Activated naive CD8-positive, alpha-beta T cell treated with anti-CD3 and anti-CD28 coated beads for 36 hours (primary cell): ENCODE measurements at regions not wholly inside any gene's neighbourhood (a gene's known extent, or its start where the extent isn't known, plus 50 kb on each side); places are given as distances from the start of the nearest gene placed in this dataset.

ENCODE experiments used
- DNase-seq: peaks from one replicate; pipeline ENCODE4 v3.0.0; 2021
- H3K27ac Mint-ChIP-seq: one replicate; pipeline ENCODE4 v1.8.0; 2022; ENCODE audit warnings: mild to moderate bottlenecking, moderate library complexity, mixed read lengths
- H3K27me3 Mint-ChIP-seq: one replicate; pipeline ENCODE4 v1.8.0; 2022; ENCODE audit warnings: mild to moderate bottlenecking, mixed read lengths
- H3K36me3 Mint-ChIP-seq: one replicate; pipeline ENCODE4 v1.8.0; 2021; ENCODE audit warnings: mild to moderate bottlenecking, mixed read lengths
- H3K4me1 Mint-ChIP-seq: one replicate; pipeline ENCODE4 v1.8.0; 2021; ENCODE audit warnings: mixed read lengths
- H3K4me3 Mint-ChIP-seq: one replicate; pipeline ENCODE4 v1.8.0; 2022; ENCODE audit warnings: mild to moderate bottlenecking, moderate library complexity, mixed read lengths
- H3K9me3 Mint-ChIP-seq: one replicate; pipeline ENCODE4 v1.8.0; 2022; ENCODE audit warnings: mixed read lengths

- Mint-ChIP-seq H3K27me3 (no peaks in the 10 kb centered on the region), H3K4me1 (no peaks in the 10 kb centered on the region), H3K36me3 (no peaks in the 10 kb centered on the region), H3K4me3 (no peak overlapping the region), H3K9me3 (no peaks in the 10 kb centered on the region), H3K27ac (no peak overlapping the region)
- no peak for DNase-seq
These were observed 314.3 kb downstream of the EPHA7 start for GRCh38 chr6:93105017-93105416.

DNA sequence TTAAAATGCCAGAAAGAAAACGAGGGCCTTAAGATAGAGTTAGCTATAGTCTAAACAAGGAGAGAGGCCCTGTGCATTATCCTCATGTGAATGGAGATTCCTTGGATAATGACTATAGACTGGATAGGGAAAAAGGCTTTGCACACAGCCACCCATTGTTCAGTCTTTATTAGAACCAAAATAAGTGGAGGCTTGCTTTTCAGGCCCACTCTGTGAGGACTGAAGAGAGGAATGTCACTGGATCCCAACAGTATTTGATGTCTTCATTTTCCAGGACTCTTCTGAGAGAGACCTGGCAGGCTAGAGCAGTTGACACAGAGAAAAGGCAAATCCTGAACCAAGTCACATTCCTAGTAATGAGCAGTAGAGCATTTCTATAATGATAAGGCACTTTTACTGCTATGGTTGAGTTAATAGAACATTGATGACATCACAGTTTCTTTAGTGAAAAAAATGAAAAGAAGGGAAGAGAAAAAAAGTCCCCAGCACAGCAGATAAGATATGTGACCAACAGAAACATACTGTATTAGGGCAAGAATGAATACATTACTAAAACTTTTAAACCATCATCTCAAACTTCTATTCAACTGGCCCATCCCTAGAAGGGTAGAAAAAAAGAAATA lies 315.1 kb downstream of the EPHA7 start:
- Mint-ChIP-seq H3K4me1 (no peaks in the 10 kb centered on the region), H3K27ac (no peak overlapping the region), H3K4me3 (no peak overlapping the region), H3K9me3 (no peaks in the 10 kb centered on the region), H3K27me3 (no peaks in the 10 kb centered on the region), H3K36me3 (no peaks in the 10 kb centered on the region)
- no peak for DNase-seq

DNA sequence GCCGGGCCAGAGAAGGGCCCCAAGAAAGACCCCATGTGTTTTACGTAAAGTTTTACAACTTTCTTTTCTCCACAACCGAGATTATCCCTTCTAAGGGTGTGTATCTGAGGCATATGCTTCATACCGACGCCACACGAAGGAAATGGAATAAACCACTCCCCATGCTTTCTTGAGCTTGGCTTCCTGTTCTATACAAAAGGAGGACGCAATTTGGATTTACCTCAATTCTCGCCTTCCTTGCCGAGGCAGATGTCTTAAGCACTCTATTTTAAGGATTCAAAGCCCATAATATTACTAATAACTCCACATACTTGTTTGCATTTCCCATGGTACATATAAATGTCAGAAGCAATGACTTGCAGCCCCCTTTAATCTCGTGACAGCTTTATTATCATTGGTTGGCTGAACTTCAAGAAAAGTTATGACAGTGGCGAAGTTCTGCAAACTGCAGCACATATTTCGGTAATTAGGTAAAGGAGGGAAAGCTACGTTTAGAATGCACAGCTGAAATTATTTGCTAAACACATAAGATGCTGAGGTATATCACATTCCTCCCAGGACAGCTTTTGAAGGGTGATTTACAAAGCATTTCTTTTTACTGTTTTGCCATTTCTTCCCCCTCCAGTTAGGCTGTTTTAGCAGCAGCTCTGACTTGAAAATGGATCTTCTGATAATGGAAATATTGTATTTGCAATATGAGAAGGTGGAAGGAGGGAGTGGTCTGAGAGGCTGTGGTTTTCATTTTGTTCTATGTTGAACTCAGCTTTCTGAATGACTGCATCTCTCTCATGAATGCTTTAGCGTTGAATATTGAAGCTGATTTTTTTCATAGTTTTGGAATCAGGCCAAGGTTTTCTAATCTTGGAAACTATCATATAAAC lies 330.5 kb downstream of the EPHA7 start:
- H3K27ac Mint-ChIP-seq: no peak overlapping the region
- H3K9me3 Mint-ChIP-seq: no peaks in the 10 kb centered on the region
- no peak overlapping the region for H3K4me3 Mint-ChIP-seq
- no peaks in the 10 kb centered on the region for H3K36me3 Mint-ChIP-seq
- DNase-seq: no peak
- no peaks in the 10 kb centered on the region for H3K4me1 Mint-ChIP-seq
- no peaks in the 10 kb centered on the region for H3K27me3 Mint-ChIP-seq

DNA sequence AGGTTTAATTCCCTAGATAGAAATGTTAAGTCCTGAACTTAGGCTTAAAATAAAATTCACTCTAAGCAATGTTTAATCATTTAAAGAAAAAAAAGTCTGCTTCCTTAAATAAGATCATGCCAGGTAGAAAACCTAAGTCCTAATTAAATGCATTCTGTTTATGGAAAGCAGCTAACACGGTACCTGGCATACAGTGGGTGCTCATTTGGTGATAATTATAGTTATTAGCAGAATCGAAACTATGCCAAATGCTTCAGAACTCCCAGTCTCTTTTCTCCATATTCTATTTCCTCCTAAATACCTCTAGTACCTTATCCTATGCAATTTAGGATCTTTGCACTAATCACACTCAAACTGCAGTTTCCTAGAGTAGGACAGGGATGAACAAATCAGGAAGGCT lies 331.8 kb downstream of the EPHA7 start:
- Mint-ChIP-seq H3K36me3 (no peaks in the 10 kb centered on the region), H3K27me3 (no peaks in the 10 kb centered on the region), H3K27ac (no peak overlapping the region), H3K9me3 (no peaks in the 10 kb centered on the region), H3K4me3 (no peak overlapping the region), H3K4me1 (no peaks in the 10 kb centered on the region)
- DNase-seq: no peak

DNA sequence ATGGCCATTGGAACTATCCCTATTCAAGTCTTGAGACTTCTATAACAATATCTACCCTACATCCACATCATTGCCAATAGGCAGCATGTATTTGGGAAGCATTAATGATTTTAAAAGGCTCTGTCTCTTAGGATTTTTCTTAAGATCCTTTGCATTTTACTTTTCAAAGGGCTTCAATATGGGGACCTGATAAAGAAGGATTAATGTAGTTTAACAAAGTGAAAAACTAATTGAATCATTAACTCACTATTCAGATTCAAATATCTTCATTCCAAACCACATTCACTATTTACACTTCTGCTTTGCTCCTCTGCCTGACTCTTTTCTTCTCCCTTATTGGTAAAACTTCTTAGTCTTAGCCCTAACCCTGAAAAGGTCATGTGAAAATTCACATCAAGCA lies 333.0 kb downstream of the EPHA7 start:
- Mint-ChIP-seq H3K9me3 (no peaks in the 10 kb centered on the region), H3K27me3 (no peaks in the 10 kb centered on the region), H3K36me3 (no peaks in the 10 kb centered on the region), H3K27ac (no peak overlapping the region), H3K4me1 (no peaks in the 10 kb centered on the region), H3K4me3 (no peak overlapping the region)
- DNase-seq: no peak

GRCh38 chr6:93083337-93084230 lies 335.8 kb downstream of the EPHA7 start:
- Mint-ChIP-seq H3K9me3 (no peaks in the 10 kb centered on the region), H3K4me1 (no peaks in the 10 kb centered on the region), H3K36me3 (no peaks in the 10 kb centered on the region), H3K27ac (no peak overlapping the region), H3K27me3 (no peaks in the 10 kb centered on the region), H3K4me3 (no peak overlapping the region)
- DNase-seq: no peak

DNA sequence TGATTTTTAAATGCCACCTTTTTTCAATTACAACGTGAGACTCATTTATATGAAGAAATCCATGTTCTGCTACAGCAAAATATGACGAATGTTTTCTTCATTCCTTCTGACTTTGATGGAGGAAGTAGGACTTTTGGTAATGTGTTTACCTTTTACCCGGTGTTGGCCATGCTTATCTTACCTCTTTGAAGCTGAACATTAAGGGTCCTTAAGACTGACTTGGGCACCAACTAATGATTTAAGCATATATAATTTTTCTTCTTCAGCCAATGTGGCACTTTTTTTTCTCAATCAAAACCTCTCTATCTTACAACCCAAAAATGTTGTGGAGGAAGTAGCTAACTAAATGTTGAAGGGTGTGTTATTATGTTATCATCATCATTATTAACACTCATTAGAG lies 337.5 kb downstream of the EPHA7 start:
- Mint-ChIP-seq H3K9me3 (no peaks in the 10 kb centered on the region), H3K27me3 (no peaks in the 10 kb centered on the region), H3K27ac (no peak overlapping the region), H3K36me3 (no peaks in the 10 kb centered on the region), H3K4me3 (no peak overlapping the region), H3K4me1 (no peaks in the 10 kb centered on the region)
- DNase-seq: no peak

DNA sequence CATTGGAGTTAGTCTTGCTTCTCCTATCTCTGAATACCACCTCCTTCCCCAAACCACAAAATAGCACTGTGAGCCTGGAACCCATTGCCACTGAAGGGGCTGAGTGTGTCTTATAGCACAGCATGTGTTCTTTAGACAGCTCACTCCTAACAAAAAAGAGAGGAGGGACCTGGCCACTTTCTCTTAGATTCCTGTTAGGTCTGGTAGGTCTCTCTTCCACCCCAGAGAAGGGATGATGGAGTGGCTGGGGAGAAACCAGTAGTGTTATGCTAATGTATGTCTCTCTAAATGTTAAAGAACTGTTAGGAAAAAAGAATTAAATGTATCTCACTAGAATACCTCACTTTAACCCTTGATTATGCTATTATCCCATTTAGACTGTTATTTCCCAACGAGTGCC lies 340.3 kb downstream of the EPHA7 start:
- no peak overlapping the region for H3K4me3 Mint-ChIP-seq
- no peaks in the 10 kb centered on the region for H3K9me3 Mint-ChIP-seq
- H3K36me3 Mint-ChIP-seq: no peaks in the 10 kb centered on the region
- no peaks in the 10 kb centered on the region for H3K4me1 Mint-ChIP-seq
- no peak for DNase-seq
- no peak overlapping the region for H3K27ac Mint-ChIP-seq
- no peaks in the 10 kb centered on the region for H3K27me3 Mint-ChIP-seq

DNA sequence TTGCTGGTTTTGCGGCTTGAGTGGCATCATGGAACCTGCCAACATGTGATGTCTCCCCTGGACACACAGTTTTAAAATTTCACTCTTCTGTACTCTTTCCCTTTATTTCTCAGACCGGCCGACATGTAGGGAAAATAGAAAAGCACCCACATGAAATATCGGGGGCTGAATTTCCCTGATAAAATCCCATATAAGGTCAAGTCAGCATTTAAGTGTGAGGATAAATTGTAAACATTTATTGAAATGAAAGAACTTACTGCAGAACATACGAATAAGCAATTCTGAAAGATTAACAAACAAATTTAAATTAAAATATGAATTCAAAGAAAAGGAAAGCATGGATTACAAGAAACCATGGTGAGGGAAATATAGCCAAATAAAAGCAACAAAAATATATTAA lies 345.5 kb downstream of the EPHA7 start:
- no peak overlapping the region for H3K27ac Mint-ChIP-seq
- no peaks in the 10 kb centered on the region for H3K27me3 Mint-ChIP-seq
- H3K9me3 Mint-ChIP-seq: peaks cover 6% of the 10 kb centered on the region
- H3K4me1 Mint-ChIP-seq: no peaks in the 10 kb centered on the region
- no peak overlapping the region for H3K4me3 Mint-ChIP-seq
- DNase-seq: no peak
- peaks cover 2% of the 10 kb centered on the region for H3K36me3 Mint-ChIP-seq

DNA sequence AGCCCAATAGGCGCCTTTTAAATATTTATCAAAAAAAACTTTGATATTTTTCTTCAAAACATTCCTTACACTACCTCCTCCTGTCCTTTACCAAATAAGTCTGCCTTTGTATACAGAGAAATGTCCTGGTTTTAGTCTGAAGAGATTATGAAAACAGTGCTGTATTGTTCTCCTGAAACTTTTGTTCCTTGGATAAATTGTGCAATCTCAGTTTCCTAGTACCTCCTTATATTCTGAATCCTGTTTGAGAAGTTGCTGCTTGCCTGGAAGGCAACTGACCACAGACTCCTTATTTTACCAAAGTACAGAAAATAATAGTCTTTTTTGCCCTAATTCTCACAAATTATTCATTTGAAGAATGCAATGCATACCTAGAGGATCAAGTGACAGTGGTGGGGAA lies 349.5 kb downstream of the EPHA7 start:
- peaks cover 7% of the 10 kb centered on the region for H3K9me3 Mint-ChIP-seq
- H3K36me3 Mint-ChIP-seq: peaks cover 2% of the 10 kb centered on the region
- H3K4me1 Mint-ChIP-seq: no peaks in the 10 kb centered on the region
- no peak for DNase-seq
- no peak overlapping the region for H3K27ac Mint-ChIP-seq
- no peak overlapping the region for H3K4me3 Mint-ChIP-seq
- H3K27me3 Mint-ChIP-seq: no peaks in the 10 kb centered on the region

DNA sequence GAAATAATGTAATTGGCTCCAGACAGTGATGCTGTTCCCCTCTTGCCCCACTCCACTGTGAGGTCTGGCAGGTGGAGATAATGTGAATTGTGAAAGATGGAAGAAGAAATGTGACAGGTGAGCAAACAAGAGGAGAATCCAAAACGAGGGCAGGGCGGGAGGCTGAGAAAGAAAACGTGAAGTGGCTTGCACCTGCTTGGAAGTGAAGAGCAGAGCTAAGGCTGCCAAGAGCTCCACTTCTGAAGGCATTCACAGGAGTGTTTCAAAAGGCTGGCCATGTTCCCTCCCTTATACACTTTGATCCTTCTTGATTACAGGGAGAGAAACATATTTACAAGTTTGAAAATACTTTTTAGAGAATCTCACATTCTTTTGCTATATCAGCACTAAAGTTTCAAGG lies 359.4 kb downstream of the EPHA7 start:
- H3K9me3 Mint-ChIP-seq: peaks cover 4% of the 10 kb centered on the region
- no peak overlapping the region for H3K27ac Mint-ChIP-seq
- H3K4me3 Mint-ChIP-seq: no peak overlapping the region
- H3K36me3 Mint-ChIP-seq: no peaks in the 10 kb centered on the region
- no peaks in the 10 kb centered on the region for H3K27me3 Mint-ChIP-seq
- no peak for DNase-seq
- H3K4me1 Mint-ChIP-seq: no peaks in the 10 kb centered on the region

GRCh38 chr6:93057584-93057983 lies 361.8 kb downstream of the EPHA7 start:
- peaks cover 9% of the 10 kb centered on the region for H3K9me3 Mint-ChIP-seq
- no peaks in the 10 kb centered on the region for H3K27me3 Mint-ChIP-seq
- H3K4me3 Mint-ChIP-seq: no peak overlapping the region
- H3K36me3 Mint-ChIP-seq: no peaks in the 10 kb centered on the region
- no peaks in the 10 kb centered on the region for H3K4me1 Mint-ChIP-seq
- no peak overlapping the region for H3K27ac Mint-ChIP-seq
- no peak for DNase-seq

GRCh38 chr6:93048381-93048780 lies 371.0 kb downstream of the EPHA7 start:
- no peaks in the 10 kb centered on the region for H3K9me3 Mint-ChIP-seq
- no peak overlapping the region for H3K27ac Mint-ChIP-seq
- DNase-seq: no peak
- H3K36me3 Mint-ChIP-seq: no peaks in the 10 kb centered on the region
- H3K4me3 Mint-ChIP-seq: no peak overlapping the region
- H3K27me3 Mint-ChIP-seq: no peaks in the 10 kb centered on the region
- H3K4me1 Mint-ChIP-seq: no peaks in the 10 kb centered on the region

GRCh38 chr6:93047033-93047432 lies 372.3 kb downstream of the EPHA7 start:
- DNase-seq: no peak
- no peaks in the 10 kb centered on the region for H3K4me1 Mint-ChIP-seq
- no peak overlapping the region for H3K27ac Mint-ChIP-seq
- H3K4me3 Mint-ChIP-seq: no peak overlapping the region
- H3K27me3 Mint-ChIP-seq: no peaks in the 10 kb centered on the region
- H3K9me3 Mint-ChIP-seq: no peaks in the 10 kb centered on the region
- no peaks in the 10 kb centered on the region for H3K36me3 Mint-ChIP-seq

- H3K9me3 Mint-ChIP-seq: no peaks in the 10 kb centered on the region
- H3K4me1 Mint-ChIP-seq: no peaks in the 10 kb centered on the region
- no peaks in the 10 kb centered on the region for H3K36me3 Mint-ChIP-seq
- H3K27me3 Mint-ChIP-seq: no peaks in the 10 kb centered on the region
- no peak for DNase-seq
- no peak overlapping the region for H3K4me3 Mint-ChIP-seq
- no peak overlapping the region for H3K27ac Mint-ChIP-seq
These were observed 374.2 kb downstream of the EPHA7 start for GRCh38 chr6:93045156-93045555.
